ENCODE measurements at regions not wholly inside any gene's neighbourhood (a gene's known extent, or its start where the extent isn't known, plus 50 kb on each side); places are given as distances from the start of the nearest gene placed in this dataset.
"Not testable (repeated sequence)": the region's sequence is repeated elsewhere in the genome, so short reads cannot be mapped to it uniquely, and the experiment has no call there.

DNA sequence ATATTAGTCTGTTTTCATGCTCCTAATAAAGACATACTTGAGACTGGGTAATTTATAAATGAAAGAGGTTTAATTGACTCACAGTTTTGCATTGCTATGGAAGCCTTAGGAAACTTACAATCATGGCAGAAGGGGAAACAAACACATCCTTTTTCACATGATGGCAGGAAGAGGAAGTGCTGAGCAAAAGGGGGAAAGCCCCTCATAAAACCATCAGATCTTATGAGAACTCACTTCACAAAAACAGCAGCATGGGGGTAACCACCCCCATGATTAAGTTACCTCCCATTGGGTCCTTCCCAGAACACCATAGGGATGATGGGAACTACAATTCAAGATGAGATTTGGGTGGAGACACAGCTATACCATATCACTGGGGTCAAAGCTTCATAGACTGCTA, 254.2 kb downstream of the ERMARD start:
- Histone ChIP-seq H3K4me1 (ENCODE audit: insufficient read depth) (no peaks in the 10 kb centered on the region), H3K9ac (no peak overlapping the region), H3K27me3 (replicated peaks; ENCODE audit: insufficient read depth) (no peaks in the 10 kb centered on the region; the same call in 1 of the 2 replicates), H3K4me2 (ENCODE audit: unreplicated experiment) (no peak overlapping the region), H3K4me3 (no peak overlapping the region), H4K20me1 (ENCODE audit: insufficient read depth) (no peaks in the 10 kb centered on the region), H3K36me3 (ENCODE audit: low read depth) (no peaks in the 10 kb centered on the region), H3F3A (ENCODE audit: insufficient read depth) (no peaks in the 10 kb centered on the region), H3K79me2 (ENCODE audit: insufficient read depth) (no peaks in the 10 kb centered on the region), H3K9me2 (ENCODE audit: insufficient read depth) (no peaks in the 10 kb centered on the region), H3K27ac (no peak overlapping the region), H3K9me3 (ENCODE audit: low read depth) (no peaks in the 10 kb centered on the region), H2AFZ (no peak overlapping the region)
- DNase-seq: no peak
- no peak for TF ChIP-seq EZH2 (IDR thresholded peaks at IDR 0.05; ENCODE audit: insufficient read depth, poor library complexity, severe bottlenecking)
- TF ChIP-seq EZH2phosphoT487 (IDR thresholded peaks at IDR 0.05; ENCODE audit: insufficient read depth, low read depth): no peak
- in situ Hi-C loops (cut with MboI): no loop called here

DNA sequence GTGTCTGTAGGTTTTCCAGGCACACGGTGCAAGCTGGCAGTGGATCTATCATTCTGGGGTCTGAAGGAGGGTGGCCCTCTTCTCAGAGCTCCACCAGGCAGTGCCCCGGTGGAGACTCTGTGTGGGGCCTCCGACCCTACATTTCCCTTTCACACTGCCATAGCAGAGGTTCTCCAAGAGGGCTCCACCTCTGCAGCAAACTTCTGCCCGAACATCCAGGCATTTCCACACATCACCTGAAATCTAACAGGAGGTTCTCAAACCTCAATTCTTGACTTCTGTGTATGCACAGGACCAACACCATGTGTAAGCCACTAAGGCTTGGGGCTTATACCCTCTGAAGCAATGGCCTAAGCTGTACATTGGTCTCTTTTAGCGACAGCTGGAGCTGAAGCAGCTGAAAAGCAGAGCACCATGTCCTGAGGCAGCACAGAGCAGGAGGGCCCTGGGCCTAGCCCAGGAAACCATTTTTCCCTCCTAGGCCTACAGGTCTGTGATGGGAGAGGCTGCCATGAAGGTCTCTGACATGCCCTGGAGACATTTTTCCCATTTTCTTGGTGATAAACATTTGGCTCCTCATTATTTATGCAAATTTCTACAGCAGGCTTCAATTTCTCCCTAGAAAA, 253.3 kb downstream of the ERMARD start:
- Histone ChIP-seq H4K20me1 (ENCODE audit: insufficient read depth) (no peaks in the 10 kb centered on the region), H3K4me1 (ENCODE audit: insufficient read depth) (no peaks in the 10 kb centered on the region), H3K4me3 (no peak overlapping the region), H3K27ac (no peak overlapping the region), H3K9me2 (ENCODE audit: insufficient read depth) (no peaks in the 10 kb centered on the region), H3K4me2 (ENCODE audit: unreplicated experiment) (no peak overlapping the region), H2AFZ (no peak overlapping the region), H3F3A (ENCODE audit: insufficient read depth) (no peaks in the 10 kb centered on the region), H3K9me3 (ENCODE audit: low read depth) (no peaks in the 10 kb centered on the region), H3K36me3 (ENCODE audit: low read depth) (no peaks in the 10 kb centered on the region), H3K27me3 (replicated peaks; ENCODE audit: insufficient read depth) (no peaks in the 10 kb centered on the region; the same call in 1 of the 2 replicates), H3K79me2 (ENCODE audit: insufficient read depth) (no peaks in the 10 kb centered on the region), H3K9ac (no peak overlapping the region)
- TF ChIP-seq EZH2phosphoT487 (IDR thresholded peaks at IDR 0.05; ENCODE audit: insufficient read depth, low read depth) (no peak), EZH2 (IDR thresholded peaks at IDR 0.05; ENCODE audit: insufficient read depth, poor library complexity, severe bottlenecking) (no peak)
- no peak for DNase-seq
- in situ Hi-C loops (cut with MboI): no loop called here
- WGBS, 2 experiments (ENCODE audit: low coverage in 1 of 2, low lambda C conversion rate in 2 of 2, missing lambda C conversion rate in 2 of 2): 43 to 46% methylated on average over 5 of the region's 5 CpGs

DNA sequence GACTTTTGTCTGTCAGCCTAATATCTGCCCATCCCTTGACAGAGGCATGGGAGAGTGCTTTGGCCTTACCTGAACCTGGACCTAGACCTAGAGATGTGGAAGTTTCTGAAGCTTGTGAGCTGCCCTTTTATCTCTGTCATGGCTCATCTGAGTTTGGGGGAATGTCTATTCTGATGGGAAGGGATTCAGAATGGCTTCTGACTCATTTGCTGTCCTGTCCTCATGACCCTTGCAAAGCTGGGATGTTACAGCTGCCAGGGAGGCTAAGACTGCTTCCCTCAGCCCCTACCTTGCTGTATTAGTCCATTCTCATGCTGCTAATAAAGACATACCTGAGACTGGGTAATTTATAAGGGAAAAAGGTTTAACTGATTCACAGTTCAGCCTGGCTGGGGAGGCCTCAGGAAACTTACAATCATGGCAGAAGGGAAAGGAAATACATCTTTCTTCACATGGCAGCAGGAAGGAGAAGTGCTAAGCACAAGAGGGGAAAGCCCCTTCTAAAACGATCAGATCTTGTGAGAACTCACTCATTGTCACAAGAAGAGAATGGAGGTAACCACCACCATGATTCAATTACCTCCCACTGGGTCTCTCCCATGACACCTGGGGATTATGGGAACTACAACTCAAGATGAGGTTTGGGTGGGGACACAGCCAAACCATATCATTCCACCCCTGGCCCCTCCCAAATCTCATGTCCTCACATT, 252.2 kb downstream of the ERMARD start:
- no peaks in the 10 kb centered on the region for H3K9me3 ChIP-seq (ENCODE audit: low read depth)
- no peak overlapping the region for H3K4me3 ChIP-seq
- H3K27ac ChIP-seq: no peak overlapping the region
- no peaks in the 10 kb centered on the region for H3K79me2 ChIP-seq (ENCODE audit: insufficient read depth)
- H2AFZ ChIP-seq: no peak overlapping the region
- H3K4me1 ChIP-seq (ENCODE audit: insufficient read depth): no peaks in the 10 kb centered on the region
- 0 to 7% methylated on average over 1 of the region's 1 CpG for WGBS, 2 experiments (ENCODE audit: low coverage in 1 of 2, low lambda C conversion rate in 2 of 2, missing lambda C conversion rate in 2 of 2)
- no peaks in the 10 kb centered on the region for H3K9me2 ChIP-seq (ENCODE audit: insufficient read depth)
- H3F3A ChIP-seq (ENCODE audit: insufficient read depth): no peaks in the 10 kb centered on the region
- H3K27me3 ChIP-seq (replicated peaks; ENCODE audit: insufficient read depth): no peaks in the 10 kb centered on the region; the same call in 1 of the 2 replicates
- no peak for DNase-seq
- TF ChIP-seq EZH2phosphoT487 (IDR thresholded peaks at IDR 0.05; ENCODE audit: insufficient read depth, low read depth): no peak
- no peaks in the 10 kb centered on the region for H3K36me3 ChIP-seq (ENCODE audit: low read depth)
- H4K20me1 ChIP-seq (ENCODE audit: insufficient read depth): no peaks in the 10 kb centered on the region
- in situ Hi-C loops (cut with MboI): no loop called here
- H3K4me2 ChIP-seq (ENCODE audit: unreplicated experiment): no peak overlapping the region
- H3K9ac ChIP-seq: no peak overlapping the region

GRCh38 chr6:170003027-170003426, 251.6 kb downstream of the ERMARD start:
- Histone ChIP-seq H3K36me3 (ENCODE audit: low read depth) (no peaks in the 10 kb centered on the region), H3K9me2 (ENCODE audit: insufficient read depth) (no peaks in the 10 kb centered on the region), H3K4me3 (no peak overlapping the region), H3K4me1 (ENCODE audit: insufficient read depth) (no peaks in the 10 kb centered on the region), H4K20me1 (ENCODE audit: insufficient read depth) (no peaks in the 10 kb centered on the region), H3K79me2 (ENCODE audit: insufficient read depth) (no peaks in the 10 kb centered on the region), H2AFZ (no peak overlapping the region), H3F3A (ENCODE audit: insufficient read depth) (no peaks in the 10 kb centered on the region), H3K9ac (no peak overlapping the region), H3K27ac (no peak overlapping the region), H3K4me2 (ENCODE audit: unreplicated experiment) (no peak overlapping the region), H3K9me3 (ENCODE audit: low read depth) (no peaks in the 10 kb centered on the region), H3K27me3 (replicated peaks; ENCODE audit: insufficient read depth) (no peaks in the 10 kb centered on the region; the same call in 1 of the 2 replicates)
- no peak for DNase-seq
- WGBS, 2 experiments (ENCODE audit: low coverage in 1 of 2, low lambda C conversion rate in 2 of 2, missing lambda C conversion rate in 2 of 2): 41 to 57% methylated on average over 3 of the region's 3 CpGs
- TF ChIP-seq EZH2 (IDR thresholded peaks at IDR 0.05; ENCODE audit: insufficient read depth, poor library complexity, severe bottlenecking) (no peak), EZH2phosphoT487 (IDR thresholded peaks at IDR 0.05; ENCODE audit: insufficient read depth, low read depth) (no peak)
- in situ Hi-C loops (cut with MboI): no loop called here

DNA sequence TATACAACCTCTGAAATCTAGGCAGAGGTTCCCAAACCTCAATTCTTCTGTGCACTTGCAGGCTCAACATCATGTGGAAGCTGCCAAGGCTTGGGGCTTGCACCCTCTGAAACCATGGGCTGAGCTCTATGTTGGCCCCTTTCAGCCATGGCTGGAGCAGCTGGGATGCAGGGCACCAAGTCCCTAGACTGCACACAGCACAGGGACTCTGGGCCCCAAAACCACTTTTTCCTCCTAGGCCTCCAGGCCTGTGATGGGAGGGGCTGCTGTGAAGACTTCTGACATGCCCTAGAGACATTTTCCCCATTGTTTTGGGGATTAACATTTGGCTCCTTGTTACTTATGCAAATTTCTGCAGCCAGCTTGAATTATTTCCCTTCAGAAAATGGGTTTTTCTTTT, 250.4 kb downstream of the ERMARD start:
- in situ Hi-C loops (cut with MboI): not testable (repeated sequence)

More for the DNA sequence above, 250.4 kb downstream of the ERMARD start:
- H4K20me1 ChIP-seq (ENCODE audit: insufficient read depth); H3K27me3 ChIP-seq (replicated peaks; ENCODE audit: insufficient read depth); H2AFZ ChIP-seq; H3K9ac ChIP-seq; DNase-seq; H3K4me2 ChIP-seq (ENCODE audit: unreplicated experiment); H3K79me2 ChIP-seq (ENCODE audit: insufficient read depth); H3K36me3 ChIP-seq (ENCODE audit: low read depth); H3K9me2 ChIP-seq (ENCODE audit: insufficient read depth); H3K4me1 ChIP-seq (ENCODE audit: insufficient read depth); H3K27ac ChIP-seq; H3K9me3 ChIP-seq (ENCODE audit: low read depth); H3K4me3 ChIP-seq; H3F3A ChIP-seq (ENCODE audit: insufficient read depth): not testable (repeated sequence)
